PC-3 (cell line): ENCODE measurements at regions not wholly inside any gene's neighbourhood (a gene's known extent, or its start where the extent isn't known, plus 50 kb on each side); places are given as distances from the start of the nearest gene placed in this dataset.
"Not testable (repeated sequence)": the region's sequence is repeated elsewhere in the genome, so short reads cannot be mapped to it uniquely, and the experiment has no call there.

Experiments
- CTCF ChIP-seq: fragments of 300-600 bp; sonication (generic); conservative IDR thresholded peaks from 2 replicates; pipeline ENCODE4 v1.5.1; 2017; ENCODE audit warnings: antibody characterized with exemption, low read depth, mild to moderate bottlenecking, low read length
- EZH2 ChIP-seq: fragments of 300-600 bp; sonication (generic); IDR thresholded peaks from one replicate; pipeline ENCODE4 v1.6.1; 2017; ENCODE audit warnings: antibody characterized with exemption, mild to moderate bottlenecking, low read length; ENCODE audit not compliant: unreplicated experiment
- EZH2phosphoT487 ChIP-seq: fragments of 300-600 bp; sonication (generic); IDR thresholded peaks from 2 replicates; pipeline ENCODE4 v1.6.1; 2018; ENCODE audit warnings: mild to moderate bottlenecking, antibody characterized with exemption, low read length, borderline replicate concordance

GRCh38 chr3:191078913-191079312, 120.1 kb upstream of the OSTN start:
- TF ChIP-seq EZH2, CTCF, EZH2phosphoT487: not testable (repeated sequence)
